ENCODE measurements at regions not wholly inside any gene's neighbourhood (a gene's known extent, or its start where the extent isn't known, plus 50 kb on each side); places are given as distances from the start of the nearest gene placed in this dataset.

- no peak for DNase-seq (ENCODE audit: low read depth in 2 of 2)
- no peak for TF ChIP-seq CTCF (IDR thresholded peaks at IDR 0.05; ENCODE audit: low read depth, low read length)
- no peak overlapping the region for H3K4me3 ChIP-seq (replicated peaks in 1 of 2; ENCODE audit: low read depth in 2 of 2, low read length in 2 of 2)
Observed at GRCh38 chr11:123378096-123378495, 52.0 kb upstream of the GRAMD1B start.

GRCh38 chr11:123377355-123377754 is 52.7 kb upstream of the GRAMD1B start:
- H3K4me3 ChIP-seq (replicated peaks in 1 of 2; ENCODE audit: low read depth in 2 of 2, low read length in 2 of 2): no peak overlapping the region
- no peak for TF ChIP-seq CTCF (IDR thresholded peaks at IDR 0.05; ENCODE audit: low read depth, low read length)
- DNase-seq (ENCODE audit: low read depth in 2 of 2): no peak

GRCh38 chr11:123375832-123376231 is 54.2 kb upstream of the GRAMD1B start:
- no peak for DNase-seq (ENCODE audit: low read depth in 2 of 2)
- no peak overlapping the region for H3K4me3 ChIP-seq (replicated peaks in 1 of 2; ENCODE audit: low read depth in 2 of 2, low read length in 2 of 2)
- TF ChIP-seq CTCF (IDR thresholded peaks at IDR 0.05; ENCODE audit: low read depth, low read length): no peak

GRCh38 chr11:123374622-123374968 is 55.5 kb upstream of the GRAMD1B start:
- no peak overlapping the region for H3K4me3 ChIP-seq (replicated peaks in 1 of 2; ENCODE audit: low read depth in 2 of 2, low read length in 2 of 2)
- no peak for TF ChIP-seq CTCF (IDR thresholded peaks at IDR 0.05; ENCODE audit: low read depth, low read length)
- DNase-seq (ENCODE audit: low read depth in 2 of 2): no peak

- H3K4me3 ChIP-seq (replicated peaks in 1 of 2; ENCODE audit: low read depth in 2 of 2, low read length in 2 of 2): no peak overlapping the region
- no peak for TF ChIP-seq CTCF (IDR thresholded peaks at IDR 0.05; ENCODE audit: low read depth, low read length)
- DNase-seq (ENCODE audit: low read depth in 2 of 2): no peak
Observed at GRCh38 chr11:123373754-123374621, 56.1 kb upstream of the GRAMD1B start.

- TF ChIP-seq CTCF (IDR thresholded peaks at IDR 0.05; ENCODE audit: low read depth, low read length): no peak
Observed at GRCh38 chr11:123371506-123372297, 58.4 kb upstream of the GRAMD1B start.

More at GRCh38 chr11:123371506-123372297, 58.4 kb upstream of the GRAMD1B start:
- H3K4me3 ChIP-seq (replicated peaks in 1 of 2; ENCODE audit: low read depth in 2 of 2, low read length in 2 of 2): no peak overlapping the region
- no peak for DNase-seq (ENCODE audit: low read depth in 2 of 2)

All from cardiac fibroblast (primary cell).